NT2/D1 (cell line): ENCODE measurements at regions not wholly inside any gene's neighbourhood (a gene's known extent, or its start where the extent isn't known, plus 50 kb on each side); places are given as distances from the start of the nearest gene placed in this dataset.

Source experiments
- SUZ12 ChIP-seq: IDR thresholded peaks from 2 replicates; pipeline ENCODE4 v1.6.1; 2011; ENCODE audit not compliant: insufficient read length, insufficient read depth; ENCODE audit errors: extremely low read depth
- ZNF274 ChIP-seq: IDR thresholded peaks from 2 replicates; pipeline ENCODE4 v1.6.1; 2011; ENCODE audit warnings: mild to moderate bottlenecking, low read depth, low read length

DNA sequence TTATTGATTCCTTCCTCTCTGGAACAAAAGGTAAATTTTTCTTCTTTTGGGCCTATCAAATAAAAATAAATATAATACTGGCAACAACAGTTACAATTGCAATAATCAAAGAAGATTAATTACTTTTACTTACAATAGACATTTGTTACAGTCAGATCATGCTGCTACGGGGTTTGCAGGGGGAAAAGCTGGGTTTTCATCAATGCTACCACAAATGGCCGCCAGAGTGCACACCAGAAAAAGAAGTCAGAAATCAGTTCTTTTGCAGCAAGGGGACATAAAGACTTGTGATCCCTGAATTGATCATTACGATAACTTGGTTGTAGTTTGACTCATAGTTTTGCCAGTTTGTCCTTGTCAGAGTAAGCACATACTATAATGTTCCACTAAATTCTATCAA is 714.5 kb upstream of the EYS start:
- TF ChIP-seq SUZ12 (no peak), ZNF274 (no peak)
